NCI-H1092 (cell line): ENCODE measurements at regions not wholly inside any gene's neighbourhood (a gene's known extent, or its start where the extent isn't known, plus 50 kb on each side); places are given as distances from the start of the nearest gene placed in this dataset.

Experiments used
- DNase-seq: peaks from one replicate; lab custom pipeline; 2025; lab: John Stamatoyannopoulos, UW

DNA sequence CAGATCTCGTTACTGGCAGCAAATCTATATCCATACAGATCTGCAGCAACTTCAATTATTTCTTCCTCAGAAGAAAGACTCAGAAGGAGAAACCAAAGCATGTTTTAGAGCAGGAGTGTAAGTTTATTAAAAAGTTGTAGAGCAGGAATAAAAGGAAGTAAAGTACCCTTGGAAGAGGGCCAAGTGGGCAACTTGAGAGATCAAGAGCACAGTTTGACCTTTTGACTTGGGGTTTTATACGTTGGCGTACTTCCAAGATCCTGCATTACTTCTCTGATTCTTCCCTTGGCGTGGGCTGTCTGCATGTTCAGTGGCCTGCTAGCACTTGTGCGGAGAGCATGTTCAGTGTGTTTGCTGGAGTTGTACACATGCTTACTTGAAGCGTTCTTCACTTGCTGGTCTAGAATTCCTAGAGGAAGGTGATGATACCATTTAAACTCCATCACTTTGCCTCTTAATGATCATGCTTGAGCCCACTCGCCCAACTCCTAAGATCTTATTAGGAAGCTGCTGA is 1114.7 kb upstream of the PABPC4L start:
- DNase-seq: no peak

DNA sequence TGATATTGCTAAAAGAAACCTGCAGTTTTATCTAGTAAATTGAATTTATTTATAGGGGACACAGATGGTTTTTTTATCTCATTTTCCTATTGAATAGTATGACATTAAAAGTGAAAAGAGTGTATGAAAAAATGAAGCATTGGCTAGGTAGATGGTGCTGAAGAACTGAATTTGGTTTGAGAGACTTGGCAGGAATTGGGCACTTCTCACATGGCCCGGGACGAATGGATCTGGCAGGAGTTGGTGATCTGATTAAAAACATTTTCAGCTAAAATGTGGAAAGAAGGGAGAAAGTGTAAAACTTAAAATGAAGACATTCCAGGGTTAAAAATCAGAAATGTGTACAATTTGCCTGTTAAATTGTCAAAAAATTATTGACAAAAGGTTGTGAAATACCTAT is 1088.5 kb upstream of the PABPC4L start:
- DNase-seq: no peak

DNA sequence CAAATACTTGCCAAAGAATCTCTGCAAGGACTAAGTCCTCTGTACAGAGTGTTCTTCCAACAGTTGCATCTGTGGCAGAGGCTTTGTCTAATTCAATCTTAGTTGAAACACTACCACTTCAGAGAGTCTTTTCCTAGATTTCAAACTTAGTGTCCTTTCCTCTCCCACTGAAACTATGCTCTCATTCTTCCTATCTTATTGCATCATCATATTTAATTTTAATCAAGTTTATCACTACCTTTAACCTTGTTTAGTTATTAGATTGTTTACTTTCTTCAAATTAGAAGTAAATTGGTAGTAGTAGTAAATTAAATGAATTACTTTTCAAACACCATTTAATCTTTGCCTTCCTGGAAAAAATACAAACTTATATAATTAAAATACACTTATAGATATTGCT is 1082.3 kb upstream of the PABPC4L start:
- no peak for DNase-seq

DNA sequence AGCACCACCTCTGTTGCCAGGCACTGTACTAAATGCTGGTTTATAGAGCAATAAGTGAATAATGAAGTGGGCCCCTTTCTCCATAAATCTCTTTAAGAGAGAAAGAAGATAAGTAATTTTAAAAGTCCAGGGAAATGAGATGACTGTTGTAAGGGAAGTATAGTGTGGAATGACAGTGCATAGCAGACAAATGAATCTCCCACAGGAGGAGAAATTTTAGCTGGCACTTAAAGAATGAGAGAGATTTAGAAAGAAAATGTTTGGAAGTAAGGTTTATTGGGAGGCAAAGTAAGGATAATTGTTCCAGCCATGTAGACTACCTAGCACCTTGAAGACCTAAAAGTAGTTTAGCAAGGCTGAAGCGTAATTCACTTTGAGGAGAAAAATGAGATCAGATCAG is 1081.1 kb upstream of the PABPC4L start:
- no peak for DNase-seq

DNA sequence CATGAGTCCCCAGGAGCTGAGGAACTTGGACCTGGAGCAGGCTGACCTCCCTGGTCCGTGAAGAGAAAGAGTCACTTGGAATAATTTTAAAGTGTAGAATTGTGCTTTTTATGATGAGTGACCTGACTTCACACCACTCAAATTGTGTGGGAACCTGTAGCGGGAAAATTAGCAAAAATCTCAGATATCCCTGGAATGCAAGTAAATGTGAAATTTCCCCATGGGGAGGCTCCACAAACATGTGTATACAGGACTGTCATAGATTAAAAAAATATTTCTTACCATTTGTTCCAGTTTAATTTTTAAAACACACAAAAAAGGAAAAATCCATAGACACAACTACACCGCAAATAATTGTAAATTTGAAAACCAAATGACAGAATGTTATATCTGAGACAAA is 1079.6 kb upstream of the PABPC4L start:
- no peak for DNase-seq

DNA sequence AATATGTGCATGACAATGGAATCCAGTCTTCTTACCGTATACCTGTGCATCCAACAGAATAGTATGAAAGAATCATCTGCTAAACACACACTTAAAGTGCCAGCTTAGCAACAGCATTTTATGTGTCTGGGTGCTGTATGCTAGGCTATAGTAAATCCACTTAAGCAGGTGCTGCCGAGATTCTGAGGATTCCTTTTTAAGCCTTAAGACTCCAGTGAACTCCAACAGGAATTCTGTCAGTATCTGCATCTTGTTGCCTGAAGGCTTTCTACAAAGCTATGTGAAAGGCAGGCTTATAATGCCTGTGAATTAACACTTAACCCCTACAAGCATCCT is 1076.4 kb upstream of the PABPC4L start:
- no peak for DNase-seq

DNA sequence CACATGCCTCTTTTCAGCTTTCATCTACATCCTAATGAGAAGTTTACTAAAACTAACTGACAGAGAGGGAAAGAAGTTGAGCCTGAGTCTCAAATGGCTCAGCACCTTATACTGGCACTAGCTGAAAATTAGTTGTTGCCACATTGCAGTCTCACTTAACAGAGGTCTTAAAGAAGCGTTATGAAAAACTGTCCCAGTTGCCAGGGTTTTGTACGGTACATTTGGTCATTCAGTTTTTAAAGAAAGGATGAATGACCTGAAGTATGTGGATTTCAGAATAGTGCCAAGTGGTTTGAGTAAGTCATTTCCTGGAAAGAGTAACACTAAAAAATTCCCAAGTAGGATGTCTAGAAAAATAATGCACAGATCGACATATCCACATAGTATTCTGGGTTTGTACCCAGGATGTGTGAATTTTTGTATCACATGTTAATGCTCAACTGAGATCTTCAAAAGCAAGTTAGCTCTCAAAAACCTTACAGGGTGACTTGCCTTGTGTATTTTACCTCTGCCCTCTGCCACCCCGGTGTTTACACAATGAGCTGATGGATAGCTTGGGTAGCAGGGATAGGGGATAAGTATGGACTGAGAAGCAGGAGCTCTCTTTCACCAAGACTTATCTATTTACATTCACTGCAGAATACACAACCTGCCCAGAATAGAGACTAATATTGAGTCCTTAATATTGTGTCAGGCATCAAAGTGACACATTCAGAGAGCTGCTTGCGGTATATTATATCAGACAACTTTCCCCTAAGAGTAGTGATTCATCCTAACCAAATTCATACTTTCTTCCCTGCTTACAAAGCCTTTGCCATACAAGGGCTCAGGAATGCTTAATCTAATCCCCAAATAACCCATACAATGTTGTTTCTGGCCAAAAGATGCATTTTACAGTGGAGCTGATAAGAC is 1075.7 kb upstream of the PABPC4L start:
- DNase-seq: no peak

DNA sequence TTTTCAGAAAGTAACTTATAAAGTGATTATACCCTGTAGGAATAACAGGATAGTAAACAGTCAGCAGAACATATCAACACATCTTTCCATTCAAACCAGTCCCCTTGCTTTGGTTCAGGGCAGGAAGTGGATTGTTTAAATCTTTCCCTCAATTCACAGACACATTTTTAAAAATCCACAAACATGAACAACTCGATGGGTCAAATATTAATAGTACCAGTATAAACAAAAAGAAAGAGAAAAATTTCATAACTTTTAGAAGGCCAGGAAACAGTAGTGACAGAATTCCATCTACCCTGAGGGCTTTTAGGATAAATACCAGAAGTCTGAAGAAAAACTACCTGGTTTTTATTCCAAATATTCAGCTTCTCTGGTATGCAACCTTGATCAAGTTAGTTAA is 1072.8 kb upstream of the PABPC4L start:
- no peak for DNase-seq

DNA sequence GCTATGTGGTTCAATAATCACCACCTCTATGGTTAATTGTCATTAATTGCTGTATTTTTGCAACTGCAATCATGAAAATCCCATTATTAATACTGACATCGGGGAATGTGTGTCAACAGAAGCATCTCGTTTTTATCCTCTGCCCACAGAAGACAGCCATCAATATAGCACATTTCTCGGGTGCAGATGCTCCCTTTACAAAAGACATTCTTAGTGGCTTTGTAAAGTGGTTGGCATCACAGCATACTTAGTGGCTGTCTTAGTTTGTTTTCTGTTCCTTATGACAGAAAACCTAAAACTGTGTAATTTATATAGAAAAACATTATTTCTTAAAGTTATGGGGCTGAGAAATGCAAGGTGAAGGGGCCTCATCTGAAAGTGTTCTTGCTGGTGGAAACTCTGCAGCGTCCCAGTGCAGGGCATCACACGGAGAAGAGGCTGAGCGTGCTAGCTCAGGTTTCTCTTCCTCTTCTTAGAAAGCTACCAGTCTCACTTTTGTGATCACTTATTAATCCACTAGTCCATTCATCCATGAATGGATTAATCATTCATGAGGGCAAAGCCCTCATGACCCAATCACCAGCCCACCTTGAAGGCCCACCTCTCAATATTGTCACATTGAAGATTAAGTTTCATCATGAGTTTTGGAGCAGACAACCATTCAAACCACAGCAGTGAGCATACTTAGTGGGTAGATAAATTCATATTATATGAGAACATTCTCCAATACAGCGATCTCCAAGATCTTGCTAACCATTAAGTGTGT is 1067.7 kb upstream of the PABPC4L start:
- no peak for DNase-seq

DNA sequence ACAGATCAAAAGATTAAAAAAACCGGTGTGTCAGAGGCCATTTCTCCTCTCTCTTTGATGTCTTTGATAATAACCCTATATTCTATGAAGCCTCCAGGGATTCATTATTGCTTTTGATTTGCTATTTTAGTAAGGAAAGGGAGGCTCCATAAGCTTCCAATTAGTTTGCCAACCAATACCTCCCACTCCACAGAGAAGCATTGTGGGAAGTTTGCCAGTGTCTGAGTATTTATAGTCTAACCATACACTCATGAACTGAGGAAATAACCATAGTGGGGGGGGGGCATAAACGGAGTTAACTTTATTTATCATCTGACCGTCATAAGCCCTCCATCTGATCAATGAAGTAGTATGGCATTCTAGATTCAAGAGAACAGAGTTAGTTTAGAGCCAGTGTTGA is 1066.8 kb upstream of the PABPC4L start:
- no peak for DNase-seq

DNA sequence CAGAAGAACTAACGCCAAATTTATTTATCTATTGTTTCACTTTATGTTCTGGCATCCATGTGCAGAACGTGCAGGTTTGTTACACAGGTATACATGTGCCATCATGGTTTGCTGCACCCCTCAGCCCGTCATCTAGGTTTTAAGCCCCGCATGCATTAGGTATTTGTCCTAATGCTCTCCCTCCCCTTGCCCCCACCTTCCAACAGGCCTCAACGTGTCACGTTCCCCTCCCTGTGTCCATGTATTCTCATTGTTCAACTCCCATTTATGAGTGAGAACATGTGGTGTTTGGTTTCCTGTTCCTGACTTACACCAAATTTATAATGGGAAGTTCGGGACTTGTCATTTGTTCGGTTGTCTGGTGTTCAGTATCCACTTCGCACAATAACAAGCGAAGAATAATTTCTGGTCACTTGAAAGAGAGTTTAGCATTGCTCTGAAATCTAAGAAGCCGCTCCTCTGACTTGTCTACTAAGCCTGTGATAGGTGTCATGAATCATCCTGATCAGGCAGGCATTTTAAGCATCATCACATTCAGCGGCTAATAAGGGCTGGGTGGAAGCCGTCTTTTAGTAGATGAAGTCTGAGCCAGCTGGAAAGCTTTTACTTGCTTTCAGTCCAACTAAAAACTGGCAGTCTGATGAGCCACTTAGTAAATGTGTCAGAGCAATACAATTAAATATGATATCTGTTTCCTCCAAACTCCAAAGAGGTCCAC is 1065.7 kb upstream of the PABPC4L start:
- no peak for DNase-seq

DNA sequence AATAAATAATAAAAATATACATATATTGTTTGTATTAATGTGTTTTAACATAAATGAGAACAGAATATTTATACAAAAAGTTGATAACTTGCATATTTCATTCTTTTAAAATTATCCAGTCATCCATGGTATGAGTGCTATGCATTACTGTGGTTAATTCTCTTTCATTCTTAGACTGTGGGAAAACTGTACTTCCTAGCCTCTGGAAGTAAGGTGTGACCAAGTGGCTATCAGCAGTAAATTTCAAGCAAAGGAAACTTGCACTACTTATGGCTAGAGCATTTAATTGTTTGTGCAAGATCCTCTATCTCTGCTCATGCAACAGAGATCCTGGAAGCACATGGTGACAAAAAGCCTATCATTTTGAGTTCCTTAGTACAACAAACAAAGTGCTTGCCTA is 1054.5 kb upstream of the PABPC4L start:
- no peak for DNase-seq

DNA sequence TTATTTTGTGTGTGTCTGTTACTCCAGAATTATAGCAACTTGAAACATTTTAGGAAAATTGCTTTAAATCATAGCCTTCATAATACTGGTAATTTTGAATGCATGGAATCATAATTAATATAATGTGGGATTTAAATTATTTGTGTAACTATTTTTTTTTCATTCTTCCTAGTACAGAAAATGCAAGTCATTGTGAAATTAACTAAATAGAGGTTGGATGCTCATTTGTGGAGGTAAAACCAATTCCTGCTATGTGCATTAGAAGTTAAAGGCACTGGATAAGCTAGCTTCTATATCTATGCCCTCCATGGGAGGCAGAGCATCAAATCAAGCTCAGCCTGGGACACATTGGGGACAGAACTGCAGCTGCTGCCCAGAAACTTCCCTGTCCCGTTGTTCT is 1048.5 kb upstream of the PABPC4L start:
- DNase-seq: no peak

DNA sequence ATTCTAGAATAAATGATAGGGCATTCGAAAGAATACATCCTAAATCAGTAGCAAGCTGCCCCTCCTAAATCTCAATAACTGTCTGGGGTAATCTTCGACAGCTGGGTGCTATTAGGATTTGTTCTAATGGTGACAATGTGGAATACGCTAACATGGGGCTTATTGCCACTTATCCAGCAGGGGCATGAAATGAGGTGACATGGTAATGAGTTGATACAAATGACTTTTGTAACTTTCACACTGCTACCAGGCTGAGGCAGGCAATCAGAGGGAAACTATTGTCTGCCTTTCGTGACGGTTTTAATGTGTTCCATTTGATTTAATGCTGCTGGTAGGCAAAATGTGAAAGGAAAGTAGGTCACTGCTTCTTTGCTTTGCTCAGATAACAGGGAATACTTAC is 1047.4 kb upstream of the PABPC4L start:
- DNase-seq: no peak

DNA sequence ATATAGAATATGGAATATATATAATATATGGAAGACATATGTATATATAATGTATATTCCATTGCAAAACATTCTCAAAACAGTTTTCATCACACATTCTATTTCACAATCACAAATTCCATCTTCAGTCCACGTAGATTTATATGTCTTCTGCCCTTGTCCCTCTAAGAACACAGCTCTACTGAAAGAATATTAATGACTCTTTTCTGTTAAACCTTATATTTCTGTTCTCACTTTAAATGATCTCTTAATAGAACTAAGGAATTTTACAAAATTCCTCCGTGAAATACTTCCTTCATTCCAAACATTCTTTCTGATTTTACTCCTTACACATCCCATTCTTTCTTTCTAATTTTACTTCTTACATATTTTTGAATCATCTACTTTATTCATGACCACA is 1043.1 kb upstream of the PABPC4L start:
- DNase-seq: no peak

DNA sequence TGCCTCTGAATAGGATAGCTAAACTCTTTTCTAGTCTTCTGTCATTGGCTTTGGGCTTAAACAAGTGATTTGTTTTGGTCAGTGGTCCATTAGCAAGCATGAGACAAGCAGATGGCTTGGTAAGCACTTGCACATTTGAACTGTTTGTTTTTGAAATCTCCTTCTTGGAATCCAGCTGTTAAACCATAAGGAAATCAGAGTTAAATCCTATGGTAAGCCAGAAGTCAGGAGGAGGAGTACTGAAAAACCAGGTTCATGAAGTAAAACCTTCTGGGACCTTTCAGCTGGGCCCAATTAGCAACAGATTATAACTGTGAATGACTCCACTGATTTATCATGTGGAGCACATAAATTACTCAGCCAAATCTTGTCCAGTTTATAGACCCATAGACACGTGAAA is 1042.5 kb upstream of the PABPC4L start:
- DNase-seq: no peak

DNA sequence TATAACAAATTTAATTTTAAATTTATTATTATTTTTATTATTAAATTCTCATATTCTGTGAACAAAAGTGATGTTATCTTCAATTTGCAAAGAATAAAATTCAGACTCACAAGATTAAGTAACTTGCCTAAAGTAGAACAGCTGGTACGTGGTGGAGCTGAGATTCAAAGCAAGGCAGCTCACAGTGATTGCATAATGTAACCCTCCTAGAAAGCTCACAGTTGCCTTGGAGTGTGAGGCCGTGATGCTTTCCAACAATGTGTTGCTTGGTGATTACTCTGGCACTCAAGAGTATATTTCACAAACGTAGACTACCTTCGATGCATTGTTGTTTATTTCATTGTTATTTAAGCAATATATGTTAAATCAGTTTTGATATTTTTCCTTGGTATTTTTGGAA is 1039.2 kb upstream of the PABPC4L start:
- DNase-seq: no peak

DNA sequence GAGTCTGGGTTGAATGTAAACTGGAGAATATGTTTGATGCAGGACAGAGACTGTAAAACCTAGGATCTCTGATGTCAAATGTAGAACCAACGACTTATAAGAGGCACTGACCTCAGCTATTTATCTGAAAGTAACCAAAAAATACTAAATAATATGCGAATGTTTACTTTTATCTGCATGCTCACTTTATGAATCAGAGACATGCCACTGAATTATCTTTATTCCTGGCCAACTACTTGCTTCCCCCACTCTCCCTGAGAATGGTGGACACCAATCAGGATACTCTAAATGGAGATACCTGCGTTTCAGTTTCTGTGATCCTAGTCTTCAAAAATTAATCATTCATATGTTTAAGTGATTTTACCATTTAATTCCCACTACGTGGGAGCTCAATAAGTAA is 1038.4 kb upstream of the PABPC4L start:
- DNase-seq: no peak

DNA sequence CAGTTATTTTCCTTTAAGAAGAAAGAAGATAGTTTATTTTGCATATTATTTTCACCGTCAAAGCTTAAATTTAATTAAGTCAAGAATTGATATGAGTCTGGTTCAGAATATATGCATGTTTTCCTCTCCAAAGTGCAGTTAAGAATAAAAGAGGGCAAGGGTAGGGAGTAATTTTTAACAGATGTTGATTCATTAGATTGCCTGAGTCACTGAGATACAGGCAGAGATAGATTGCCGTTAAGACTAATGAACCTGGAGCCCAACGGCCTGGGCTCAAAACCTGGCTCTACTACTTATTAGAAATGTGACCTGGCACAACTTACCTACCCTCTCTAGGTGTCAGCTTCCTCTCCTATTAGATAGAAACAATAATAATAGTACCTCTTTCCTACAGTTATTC is 1037.4 kb upstream of the PABPC4L start:
- no peak for DNase-seq

DNA sequence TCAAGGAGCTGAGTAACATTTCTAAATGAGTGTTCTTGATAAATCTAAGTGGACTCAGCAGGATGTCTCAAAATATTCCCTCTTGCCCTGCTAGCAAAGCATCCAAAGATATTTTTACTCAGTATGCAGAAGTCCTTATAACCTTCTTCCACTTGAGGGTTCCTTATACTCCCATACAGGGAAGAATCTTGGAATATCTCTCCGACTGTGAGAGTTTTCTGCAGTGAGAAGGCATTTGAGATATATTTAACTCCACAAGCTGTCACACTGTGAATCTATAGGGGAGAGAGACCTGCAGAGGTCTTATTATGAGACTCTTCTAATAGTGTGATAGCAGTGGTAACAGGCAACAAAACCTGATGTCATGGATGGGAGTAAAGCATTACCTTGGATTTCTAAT is 1034.5 kb upstream of the PABPC4L start:
- no peak for DNase-seq

DNA sequence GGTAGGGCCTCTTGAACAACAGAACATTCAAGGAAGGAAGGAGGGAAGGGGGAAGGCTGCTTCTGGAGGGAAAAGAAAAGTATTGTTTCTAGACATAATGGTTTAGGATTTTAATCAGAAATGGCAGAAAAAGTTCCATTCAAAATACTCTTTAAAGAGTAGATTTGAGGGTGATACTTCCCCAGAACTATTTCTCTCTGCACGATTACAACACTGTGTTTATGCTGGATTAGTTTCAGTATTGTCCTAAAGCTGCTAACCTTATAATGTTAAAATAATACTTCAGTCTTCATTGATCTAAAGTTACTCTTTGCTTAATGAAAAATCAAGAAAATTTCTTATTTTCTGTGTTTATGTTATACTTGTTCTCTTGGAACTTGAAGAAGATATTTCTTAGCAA is 1026.3 kb upstream of the PABPC4L start:
- no peak for DNase-seq

DNA sequence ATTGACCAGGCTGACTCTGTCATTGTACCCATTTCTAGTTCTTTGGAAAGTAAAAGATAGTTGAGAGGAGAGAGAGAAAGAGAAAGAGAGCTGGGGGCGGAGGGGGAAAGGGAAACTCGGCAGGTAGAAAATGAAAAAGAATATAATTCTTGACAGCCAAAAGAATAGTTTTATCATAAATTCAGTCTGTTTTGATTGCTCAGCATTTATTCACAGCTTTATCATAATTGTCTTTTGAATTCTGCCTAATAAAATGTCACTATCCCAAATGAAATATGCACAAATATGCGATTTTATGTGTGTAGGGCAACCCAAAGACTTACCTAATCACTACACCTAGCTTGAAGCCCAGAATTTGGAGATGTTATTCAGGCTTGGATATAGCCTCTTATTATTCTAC is 1024.0 kb upstream of the PABPC4L start:
- no peak for DNase-seq

DNA sequence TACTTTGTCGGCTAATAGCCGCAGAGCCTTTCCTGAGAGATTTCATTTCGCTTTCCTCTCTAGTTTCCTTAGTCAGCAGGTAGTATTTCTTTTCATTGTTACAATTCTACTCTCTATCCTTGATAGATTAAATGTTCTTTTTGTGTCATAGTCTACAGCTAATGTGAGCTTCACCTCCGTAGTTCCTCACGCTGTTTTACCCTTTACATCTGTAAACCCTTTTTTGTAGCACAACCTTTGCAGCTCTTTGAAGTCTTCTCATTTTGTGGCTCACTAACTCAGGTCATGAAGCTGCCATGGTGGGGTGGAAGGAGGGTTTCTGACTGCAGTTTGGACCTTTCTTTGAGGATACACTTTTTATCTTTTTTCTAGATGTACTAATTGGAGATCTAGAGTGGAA is 1008.8 kb upstream of the PABPC4L start:
- no peak for DNase-seq
